PC-3 (cell line): ENCODE measurements at regions not wholly inside any gene's neighbourhood (a gene's known extent, or its start where the extent isn't known, plus 50 kb on each side); places are given as distances from the start of the nearest gene placed in this dataset.

ENCODE experiments used
- EZH2 ChIP-seq: fragments of 300-600 bp; sonication (generic); IDR thresholded peaks from one replicate; pipeline ENCODE4 v1.6.1; 2017; ENCODE audit warnings: antibody characterized with exemption, mild to moderate bottlenecking, low read length; ENCODE audit not compliant: unreplicated experiment
- EZH2phosphoT487 ChIP-seq: fragments of 300-600 bp; sonication (generic); IDR thresholded peaks from 2 replicates; pipeline ENCODE4 v1.6.1; 2018; ENCODE audit warnings: mild to moderate bottlenecking, antibody characterized with exemption, low read length, borderline replicate concordance
- TF ChIP-seq, protein P1 (sequence below): fragments of 300-600 bp; sonication (generic); conservative IDR thresholded peaks from 2 replicates; pipeline ENCODE4 v1.5.1; 2017; ENCODE audit warnings: antibody characterized with exemption, low read depth, mild to moderate bottlenecking, low read length

DNA sequence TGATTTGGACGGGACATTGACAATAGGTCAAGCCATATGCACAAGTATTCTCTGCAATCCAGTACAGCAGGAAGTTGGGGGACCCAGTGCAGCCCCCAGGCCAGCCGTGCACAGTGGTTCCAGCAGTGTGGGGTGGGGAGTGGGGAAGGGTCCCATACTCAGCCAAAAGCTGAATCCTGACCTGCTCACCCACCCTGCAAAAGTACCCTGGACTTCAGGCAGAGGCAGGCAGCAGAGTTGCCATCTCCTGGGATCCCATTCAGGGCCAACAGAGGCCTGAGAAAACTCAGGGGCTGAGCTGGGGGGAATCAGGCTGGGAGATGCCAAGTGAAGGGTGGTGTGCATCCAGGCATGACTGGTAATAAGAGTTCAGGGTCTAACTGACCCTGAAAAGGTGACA lies 83.9 kb downstream of the ALG10 start:
- TF ChIP-seq, protein P1, sequence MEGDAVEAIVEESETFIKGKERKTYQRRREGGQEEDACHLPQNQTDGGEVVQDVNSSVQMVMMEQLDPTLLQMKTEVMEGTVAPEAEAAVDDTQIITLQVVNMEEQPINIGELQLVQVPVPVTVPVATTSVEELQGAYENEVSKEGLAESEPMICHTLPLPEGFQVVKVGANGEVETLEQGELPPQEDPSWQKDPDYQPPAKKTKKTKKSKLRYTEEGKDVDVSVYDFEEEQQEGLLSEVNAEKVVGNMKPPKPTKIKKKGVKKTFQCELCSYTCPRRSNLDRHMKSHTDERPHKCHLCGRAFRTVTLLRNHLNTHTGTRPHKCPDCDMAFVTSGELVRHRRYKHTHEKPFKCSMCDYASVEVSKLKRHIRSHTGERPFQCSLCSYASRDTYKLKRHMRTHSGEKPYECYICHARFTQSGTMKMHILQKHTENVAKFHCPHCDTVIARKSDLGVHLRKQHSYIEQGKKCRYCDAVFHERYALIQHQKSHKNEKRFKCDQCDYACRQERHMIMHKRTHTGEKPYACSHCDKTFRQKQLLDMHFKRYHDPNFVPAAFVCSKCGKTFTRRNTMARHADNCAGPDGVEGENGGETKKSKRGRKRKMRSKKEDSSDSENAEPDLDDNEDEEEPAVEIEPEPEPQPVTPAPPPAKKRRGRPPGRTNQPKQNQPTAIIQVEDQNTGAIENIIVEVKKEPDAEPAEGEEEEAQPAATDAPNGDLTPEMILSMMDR: no peak
- no peak for TF ChIP-seq EZH2phosphoT487
- no peak for TF ChIP-seq EZH2
